DOHH2 (cell line): ENCODE measurements at regions not wholly inside any gene's neighbourhood (a gene's known extent, or its start where the extent isn't known, plus 50 kb on each side); places are given as distances from the start of the nearest gene placed in this dataset.

Experiments
- CTCF ChIP-seq: fragments of 200-600 bp; sonication (generic); IDR thresholded peaks from one replicate; pipeline ENCODE4 v1.5.1; 2014; ENCODE audit warnings: antibody characterized with exemption, mild to moderate bottlenecking, low read depth, low read length; ENCODE audit not compliant: poor library complexity, severe bottlenecking
- EZH2phosphoT487 ChIP-seq: fragments of 200-600 bp; sonication (generic); IDR thresholded peaks from 2 replicates; pipeline ENCODE4 v1.6.1; 2017; ENCODE audit warnings: borderline replicate concordance, mild to moderate bottlenecking, antibody characterized with exemption, low read length, moderate library complexity, mixed read lengths

GRCh38 chr15:62742409-62743171 lies 300.0 kb upstream of the TPM1 start:
- TF ChIP-seq CTCF (peak; percentile 86), EZH2phosphoT487 (no peak)
